Superior temporal gyrus (tissue), 1 donor: ENCODE measurements at regions not wholly inside any gene's neighbourhood (a gene's known extent, or its start where the extent isn't known, plus 50 kb on each side); places are given as distances from the start of the nearest gene placed in this dataset.
"Not testable (repeated sequence)": the region's sequence is repeated elsewhere in the genome, so short reads cannot be mapped to it uniquely, and the experiment has no call there.

Source experiments
- DNase-seq: peaks from one replicate; pipeline ENCODE4 v3.0.0-alpha.2; 2016; ENCODE audit errors: extremely low spot score

GRCh38 chr2:179331061-179331460 is 66.4 kb upstream of the SESTD1 start:
- DNase-seq, result no peak

GRCh38 chr2:179322289-179322688 is 57.7 kb upstream of the SESTD1 start:
- no peak for DNase-seq

- DNase-seq, result not testable (repeated sequence)
Measured at GRCh38 chr2:179321034-179321433, 56.4 kb upstream of the SESTD1 start.

- not testable (repeated sequence) for DNase-seq
Measured at GRCh38 chr2:179314729-179315128, 50.1 kb upstream of the SESTD1 start.
